ENCODE measurements at regions not wholly inside any gene's neighbourhood (a gene's known extent, or its start where the extent isn't known, plus 50 kb on each side); places are given as distances from the start of the nearest gene placed in this dataset.

GRCh38 chr12:13798162-13798561, 183.2 kb downstream of the GRIN2B start:
- no peak for DNase-seq (ENCODE audit: low spot score)
- intact Hi-C loops (cut with DNase I): no loop called here
- H3K9me3 ChIP-seq: no peaks in the 10 kb centered on the region
- TF ChIP-seq POLR2A (IDR thresholded peaks at IDR 0.05): no peak
- no peak for TF ChIP-seq POLR2AphosphoS5 (IDR thresholded peaks at IDR 0.05)
- no peak for TF ChIP-seq CTCF (IDR thresholded peaks at IDR 0.05)
- H3K27ac ChIP-seq: no peak overlapping the region
- no peaks in the 10 kb centered on the region for H3K36me3 ChIP-seq
- H3K4me1 ChIP-seq (replicated peaks): no peaks in the 10 kb centered on the region
- H3K4me3 ChIP-seq: no peak overlapping the region
- H3K27me3 ChIP-seq (replicated peaks; ENCODE audit: insufficient read depth): no peaks in the 10 kb centered on the region

GRCh38 chr12:13794706-13795105, 186.7 kb downstream of the GRIN2B start:
- no peaks in the 10 kb centered on the region for H3K36me3 ChIP-seq
- H3K27ac ChIP-seq: no peak overlapping the region
- no peak for TF ChIP-seq POLR2AphosphoS5 (IDR thresholded peaks at IDR 0.05)
- no peak for TF ChIP-seq POLR2A (IDR thresholded peaks at IDR 0.05)
- no peak for TF ChIP-seq CTCF (IDR thresholded peaks at IDR 0.05)
- intact Hi-C loops (cut with DNase I): no loop called here
- no peak for DNase-seq (ENCODE audit: low spot score)
- no peaks in the 10 kb centered on the region for H3K4me1 ChIP-seq (replicated peaks)
- WGBS: 86% methylated on average over 2 of the region's 2 CpGs
- H3K9me3 ChIP-seq: no peaks in the 10 kb centered on the region
- no peaks in the 10 kb centered on the region for H3K27me3 ChIP-seq (replicated peaks; ENCODE audit: insufficient read depth)
- no peak overlapping the region for H3K4me3 ChIP-seq

- Histone ChIP-seq H3K4me3 (no peak overlapping the region), H3K27me3 (replicated peaks; ENCODE audit: insufficient read depth) (no peaks in the 10 kb centered on the region), H3K27ac (no peak overlapping the region), H3K9me3 (no peaks in the 10 kb centered on the region), H3K36me3 (no peaks in the 10 kb centered on the region), H3K4me1 (replicated peaks) (no peaks in the 10 kb centered on the region)
- intact Hi-C loops (cut with DNase I): no loop called here
- 79% methylated on average over 1 of the region's 1 CpG for WGBS
- no peak for DNase-seq (ENCODE audit: low spot score)
- no peak for TF ChIP-seq POLR2AphosphoS5 (IDR thresholded peaks at IDR 0.05)
- no peak for TF ChIP-seq CTCF (IDR thresholded peaks at IDR 0.05)
- no peak for TF ChIP-seq POLR2A (IDR thresholded peaks at IDR 0.05)
These were observed 191.1 kb downstream of the GRIN2B start for GRCh38 chr12:13790317-13790716.

- DNase-seq (ENCODE audit: low spot score): no peak
- no peaks in the 10 kb centered on the region for H3K36me3 ChIP-seq
- TF ChIP-seq POLR2AphosphoS5 (IDR thresholded peaks at IDR 0.05) (no peak), CTCF (IDR thresholded peaks at IDR 0.05) (no peak), POLR2A (IDR thresholded peaks at IDR 0.05) (no peak)
- H3K4me1 ChIP-seq (replicated peaks): no peaks in the 10 kb centered on the region
- 65% methylated on average over 5 of the region's 5 CpGs for WGBS
- no peak overlapping the region for H3K27ac ChIP-seq
- H3K9me3 ChIP-seq: no peaks in the 10 kb centered on the region
- no peak overlapping the region for H3K4me3 ChIP-seq
- H3K27me3 ChIP-seq (replicated peaks; ENCODE audit: insufficient read depth): no peaks in the 10 kb centered on the region
- intact Hi-C loops (cut with DNase I): no loop called here
These were observed 192.8 kb downstream of the GRIN2B start for GRCh38 chr12:13788626-13789025.

- no peak overlapping the region for H3K4me3 ChIP-seq
- H3K36me3 ChIP-seq: no peaks in the 10 kb centered on the region
- no peak for TF ChIP-seq CTCF (IDR thresholded peaks at IDR 0.05)
- no peak for TF ChIP-seq POLR2AphosphoS5 (IDR thresholded peaks at IDR 0.05)
- TF ChIP-seq POLR2A (IDR thresholded peaks at IDR 0.05): no peak
- intact Hi-C loops (cut with DNase I): no loop called here
- H3K27ac ChIP-seq: no peak overlapping the region
- WGBS: 25% methylated on average over 5 of the region's 5 CpGs
- H3K9me3 ChIP-seq: no peaks in the 10 kb centered on the region
- no peaks in the 10 kb centered on the region for H3K4me1 ChIP-seq (replicated peaks)
- H3K27me3 ChIP-seq (replicated peaks; ENCODE audit: insufficient read depth): no peaks in the 10 kb centered on the region
- DNase-seq (ENCODE audit: low spot score): no peak
These were observed 194.8 kb downstream of the GRIN2B start for GRCh38 chr12:13786646-13787045.
